ENCODE measurements at regions not wholly inside any gene's neighbourhood (a gene's known extent, or its start where the extent isn't known, plus 50 kb on each side); places are given as distances from the start of the nearest gene placed in this dataset.
A peak's percentile ranks its signal among the peaks of the same experiment; 100 is the strongest.
"Not testable (repeated sequence)": the region's sequence is repeated elsewhere in the genome, so short reads cannot be mapped to it uniquely, and the experiment has no call there.

- H3K27me3 ChIP-seq (ENCODE audit: control insufficient read depth in 2 of 2, insufficient read depth in 2 of 2, low read length in 2 of 2); H3K4me2 ChIP-seq (replicated peaks; ENCODE audit: extremely low read depth, low read length, poor library complexity, severe bottlenecking); H3K9me3 ChIP-seq (replicated peaks in 1 of 2; ENCODE audit: control insufficient read depth in 1 of 2, insufficient read depth in 1 of 2, low read length in 2 of 2); H4K20me1 ChIP-seq (ENCODE audit: insufficient read depth, low read length); DNase-seq; H3K27ac Mint-ChIP-seq; H3K36me3 ChIP-seq (replicated peaks in 1 of 2; ENCODE audit: control insufficient read depth in 1 of 2, insufficient read depth in 2 of 2, low read length in 2 of 2); H3K79me2 ChIP-seq (ENCODE audit: insufficient read depth, low read length); H3K4me1 ChIP-seq (ENCODE audit: control insufficient read depth in 1 of 2, insufficient read depth in 2 of 2, low read length in 2 of 2); H3K9me3 Mint-ChIP-seq; H3K36me3 Mint-ChIP-seq; H2AFZ ChIP-seq (ENCODE audit: insufficient read depth, low read depth, low read length, poor library complexity, severe bottlenecking); H3K27me3 Mint-ChIP-seq (ENCODE audit: low read depth in 3 of 3); H3K9ac ChIP-seq (ENCODE audit: insufficient read depth, low read length, poor library complexity, severe bottlenecking); intact Hi-C loops (cut with micrococcal nuclease); H3K27ac ChIP-seq (ENCODE audit: low read depth in 1 of 2, low read length in 2 of 2); H3K4me3 ChIP-seq (replicated peaks in 1 of 3; ENCODE audit: low read depth in 2 of 3, low read length in 3 of 3): not testable (repeated sequence)
- WGBS (ENCODE audit: insufficient coverage) = 17% methylated on average over 1 of the region's 6 CpGs
- peaks cover 13% of the 10 kb centered on the region for H3K4me1 Mint-ChIP-seq
- H3K4me3 Mint-ChIP-seq = peak overlapping the region in 1 of 2 donors; percentile 71
Measured at GRCh38 chr13:24591697-24592096, 79.1 kb upstream of the PARP4 start.

- H4K20me1 ChIP-seq (ENCODE audit: insufficient read depth, low read length); H3K27me3 ChIP-seq (ENCODE audit: control insufficient read depth in 2 of 2, insufficient read depth in 2 of 2, low read length in 2 of 2); H3K79me2 ChIP-seq (ENCODE audit: insufficient read depth, low read length); H3K9ac ChIP-seq (ENCODE audit: insufficient read depth, low read length, poor library complexity, severe bottlenecking); DNase-seq; H3K27me3 Mint-ChIP-seq (ENCODE audit: low read depth in 3 of 3); H3K4me3 Mint-ChIP-seq; H3K36me3 Mint-ChIP-seq; H3K9me3 ChIP-seq (replicated peaks in 1 of 2; ENCODE audit: control insufficient read depth in 1 of 2, insufficient read depth in 1 of 2, low read length in 2 of 2); intact Hi-C loops (cut with micrococcal nuclease); H3K9me3 Mint-ChIP-seq; H3K4me3 ChIP-seq (replicated peaks in 1 of 3; ENCODE audit: low read depth in 2 of 3, low read length in 3 of 3); H2AFZ ChIP-seq (ENCODE audit: insufficient read depth, low read depth, low read length, poor library complexity, severe bottlenecking); H3K4me2 ChIP-seq (replicated peaks; ENCODE audit: extremely low read depth, low read length, poor library complexity, severe bottlenecking); H3K36me3 ChIP-seq (replicated peaks in 1 of 2; ENCODE audit: control insufficient read depth in 1 of 2, insufficient read depth in 2 of 2, low read length in 2 of 2); H3K27ac ChIP-seq (ENCODE audit: low read depth in 1 of 2, low read length in 2 of 2): not testable (repeated sequence)
- Mint-ChIP-seq H3K4me1 (peaks cover 18% of the 10 kb centered on the region), H3K27ac (peak overlapping the region in 1 of 7 donors; percentile 31)
- H3K4me1 ChIP-seq (ENCODE audit: control insufficient read depth in 1 of 2, insufficient read depth in 2 of 2, low read length in 2 of 2) = peaks cover 8 to 17% of the 10 kb centered on the region in 2 donors
- no CpG with 5 or more reads among the region's 3 CpGs for WGBS (ENCODE audit: insufficient coverage)
Measured at GRCh38 chr13:24597906-24598670, 82.1 kb upstream of the ATP12A start.

GRCh38 chr13:24599019-24599791 lies 81.0 kb upstream of the ATP12A start:
- H3K9ac ChIP-seq (ENCODE audit: insufficient read depth, low read length, poor library complexity, severe bottlenecking); H3K36me3 Mint-ChIP-seq; H3K27ac ChIP-seq (ENCODE audit: low read depth in 1 of 2, low read length in 2 of 2); DNase-seq; H2AFZ ChIP-seq (ENCODE audit: insufficient read depth, low read depth, low read length, poor library complexity, severe bottlenecking); H4K20me1 ChIP-seq (ENCODE audit: insufficient read depth, low read length); intact Hi-C loops (cut with micrococcal nuclease); H3K4me3 ChIP-seq (replicated peaks in 1 of 3; ENCODE audit: low read depth in 2 of 3, low read length in 3 of 3); H3K36me3 ChIP-seq (replicated peaks in 1 of 2; ENCODE audit: control insufficient read depth in 1 of 2, insufficient read depth in 2 of 2, low read length in 2 of 2); H3K27me3 ChIP-seq (ENCODE audit: control insufficient read depth in 2 of 2, insufficient read depth in 2 of 2, low read length in 2 of 2); H3K79me2 ChIP-seq (ENCODE audit: insufficient read depth, low read length); H3K9me3 Mint-ChIP-seq; H3K4me3 Mint-ChIP-seq; H3K27me3 Mint-ChIP-seq (ENCODE audit: low read depth in 3 of 3); H3K9me3 ChIP-seq (replicated peaks in 1 of 2; ENCODE audit: control insufficient read depth in 1 of 2, insufficient read depth in 1 of 2, low read length in 2 of 2); H3K4me2 ChIP-seq (replicated peaks; ENCODE audit: extremely low read depth, low read length, poor library complexity, severe bottlenecking): not testable (repeated sequence)
- Mint-ChIP-seq H3K27ac (peak overlapping the region in 3 of 7 donors; percentile 48 to 65 (median 59)), H3K4me1 (peaks cover 18% of the 10 kb centered on the region)
- peaks cover 8 to 17% of the 10 kb centered on the region in 2 donors for H3K4me1 ChIP-seq (ENCODE audit: control insufficient read depth in 1 of 2, insufficient read depth in 2 of 2, low read length in 2 of 2)
- WGBS (ENCODE audit: insufficient coverage) = 67% methylated on average over 2 of the region's 10 CpGs

Measured in CD14-positive monocyte (primary cell).